Mesodermal cell (in vitro differentiated cells): ENCODE measurements at regions not wholly inside any gene's neighbourhood (a gene's known extent, or its start where the extent isn't known, plus 50 kb on each side); places are given as distances from the start of the nearest gene placed in this dataset.
"Not testable (repeated sequence)": the region's sequence is repeated elsewhere in the genome, so short reads cannot be mapped to it uniquely, and the experiment has no call there.

ENCODE experiments used
- H3K27ac ChIP-seq: 2 replicates; pipeline ENCODE4 v1.7.0; 2013; ENCODE audit warnings: mild to moderate bottlenecking, low read depth, low read length, moderate library complexity; ENCODE audit not compliant: severe bottlenecking
- H3K36me3 ChIP-seq: 2 replicates; pipeline ENCODE4 v1.7.1; 2013; ENCODE audit warnings: mild to moderate bottlenecking, low read length, moderate library complexity; ENCODE audit not compliant: control insufficient read depth, insufficient read depth
- H3K4me1 ChIP-seq: one replicate; pipeline ENCODE4 v1.7.1; 2013; ENCODE audit warnings: mild to moderate bottlenecking, low read length; ENCODE audit not compliant: insufficient read depth, control insufficient read depth, poor library complexity, severe bottlenecking
- H3K4me3 ChIP-seq: 2 replicates; pipeline ENCODE4 v1.7.0; 2013; ENCODE audit warnings: low read length, control low read depth, mild to moderate bottlenecking; ENCODE audit not compliant: insufficient read depth, poor library complexity, severe bottlenecking; ENCODE audit errors: extremely low read depth
- H3K9me3 ChIP-seq: 2 replicates; pipeline ENCODE4 v1.7.1; 2013; ENCODE audit warnings: mild to moderate bottlenecking, low read length, moderate library complexity; ENCODE audit not compliant: control insufficient read depth
- WGBS, 2 experiments: methylation state at CpG; one replicate each; pipeline ENCODE4 v1.1.5; 2013; ENCODE audit warnings: missing lambda C conversion rate in 2 of 2; ENCODE audit not compliant: insufficient coverage in 2 of 2; 5-methylcytosine and 5-hydroxymethylcytosine counted together

DNA sequence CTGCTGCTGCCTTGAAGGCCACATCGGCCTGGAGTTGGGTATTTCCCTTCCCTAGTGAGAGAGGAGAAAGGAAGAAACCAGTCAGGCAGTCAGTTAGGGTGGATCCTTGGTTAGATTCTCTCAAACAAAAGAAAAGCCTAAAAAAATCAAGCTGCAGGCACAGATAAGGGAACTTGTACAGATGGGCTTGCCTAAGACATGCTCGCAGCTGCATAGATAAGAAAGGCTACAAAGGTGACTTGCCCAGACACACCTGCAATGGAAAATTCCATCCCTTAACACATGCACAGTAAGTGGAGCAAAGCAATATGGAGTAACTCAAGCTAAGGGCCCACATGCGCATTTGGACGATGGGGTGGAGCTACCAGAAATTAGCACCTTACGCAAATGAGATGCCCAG lies 199.7 kb upstream of the ARPP21 start:
- Histone ChIP-seq H3K4me1 (no peaks in the 10 kb centered on the region), H3K36me3 (no peaks in the 10 kb centered on the region), H3K9me3 (no peaks in the 10 kb centered on the region), H3K27ac (no peak overlapping the region), H3K4me3 (no peak overlapping the region)
- WGBS, 2 experiments: 88 to 100% methylated on average over 4 to 5 of the region's 5 CpGs

DNA sequence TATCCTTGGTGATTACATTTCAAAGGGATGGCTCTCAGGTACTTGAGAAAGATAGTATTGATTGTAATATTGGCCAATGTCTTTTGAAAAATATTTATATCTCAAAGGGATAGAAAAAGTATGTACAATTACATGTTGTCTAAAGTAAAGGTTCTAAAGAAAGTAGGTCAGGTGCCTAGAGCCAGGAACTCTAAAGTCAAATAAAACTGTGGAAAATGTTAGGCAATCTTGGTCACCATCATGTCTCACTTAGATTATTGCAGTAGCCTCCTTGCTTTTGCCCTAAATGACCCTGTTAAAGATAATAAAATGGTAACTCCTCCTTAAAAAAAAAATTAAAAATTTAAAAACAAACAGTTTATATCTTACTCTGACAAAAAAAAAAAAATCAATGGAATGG lies 198.5 kb upstream of the ARPP21 start:
- no peak overlapping the region for H3K27ac ChIP-seq
- H3K36me3 ChIP-seq: no peaks in the 10 kb centered on the region
- no peaks in the 10 kb centered on the region for H3K9me3 ChIP-seq
- H3K4me1 ChIP-seq: no peaks in the 10 kb centered on the region
- no peak overlapping the region for H3K4me3 ChIP-seq

DNA sequence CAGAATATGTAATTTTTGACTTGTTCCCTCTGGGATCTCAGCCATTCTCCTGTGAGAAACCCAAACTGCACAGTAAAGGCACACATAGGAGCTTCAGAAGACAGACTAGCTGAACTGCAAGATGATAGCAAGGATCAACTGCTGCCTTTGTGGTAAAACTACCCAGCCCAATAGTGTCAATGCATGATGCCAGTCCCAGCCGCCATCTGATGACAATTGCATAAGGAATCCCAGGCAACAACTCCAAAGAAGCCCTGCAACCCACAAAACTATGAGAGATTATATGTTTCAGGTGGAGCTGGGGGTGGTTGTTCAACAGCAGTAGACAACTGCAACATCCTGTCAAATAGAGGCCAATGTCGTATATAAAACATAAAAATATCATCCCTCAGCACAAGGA lies 192.4 kb upstream of the ARPP21 start:
- no peak overlapping the region for H3K4me3 ChIP-seq
- no CpG with 5 or more reads among the region's 2 CpGs for WGBS, 2 experiments
- H3K9me3 ChIP-seq: no peaks in the 10 kb centered on the region

DNA sequence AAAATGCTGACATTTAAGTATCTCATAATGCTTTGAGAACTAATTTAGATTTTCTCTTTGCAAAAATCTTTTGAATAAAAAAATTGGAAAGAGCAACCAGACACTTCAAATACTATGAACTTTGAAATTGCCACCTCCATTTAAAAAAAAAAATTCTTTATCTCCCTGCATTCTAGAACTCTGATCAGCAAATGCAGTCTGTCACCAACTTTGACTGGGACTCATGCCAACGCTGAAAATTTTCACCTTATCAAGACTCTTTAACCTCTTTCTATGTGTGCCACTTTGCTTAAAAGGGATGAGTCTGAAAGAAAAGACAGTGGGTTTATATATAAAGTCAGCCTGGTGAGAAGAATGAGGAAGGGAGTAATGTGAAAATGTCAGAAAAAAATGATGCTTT lies 191.2 kb upstream of the ARPP21 start:
- WGBS, 2 experiments: no CpG with 5 or more reads among the region's 1 CpG
- Histone ChIP-seq H3K9me3 (no peaks in the 10 kb centered on the region), H3K4me3 (no peak overlapping the region), H3K4me1 (no peaks in the 10 kb centered on the region), H3K36me3 (no peaks in the 10 kb centered on the region), H3K27ac (no peak overlapping the region)

More for the DNA sequence above, 192.4 kb upstream of the ARPP21 start:
- no peak overlapping the region for H3K27ac ChIP-seq
- no peaks in the 10 kb centered on the region for H3K4me1 ChIP-seq
- no peaks in the 10 kb centered on the region for H3K36me3 ChIP-seq

DNA sequence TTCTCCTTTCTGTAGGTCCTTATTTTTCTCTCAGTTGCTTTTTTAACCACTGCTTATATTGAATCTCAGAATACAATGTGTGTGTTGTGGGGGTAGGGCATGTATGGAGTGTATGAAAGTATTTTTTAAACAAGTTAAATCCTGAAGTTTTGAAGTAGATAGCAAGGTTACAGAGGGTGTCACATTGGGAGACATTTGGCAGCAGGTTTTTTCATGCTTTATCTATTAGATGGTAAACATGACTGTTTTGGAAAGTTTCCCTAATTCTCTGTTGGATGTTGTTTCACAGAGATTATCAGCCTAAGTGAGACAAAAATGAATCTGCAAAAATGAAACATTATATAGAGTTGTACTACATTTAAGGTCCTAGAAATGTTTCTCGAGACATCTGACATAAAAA lies 190.6 kb upstream of the ARPP21 start:
- WGBS, 2 experiments: no CpG with 5 or more reads among the region's 1 CpG

DNA sequence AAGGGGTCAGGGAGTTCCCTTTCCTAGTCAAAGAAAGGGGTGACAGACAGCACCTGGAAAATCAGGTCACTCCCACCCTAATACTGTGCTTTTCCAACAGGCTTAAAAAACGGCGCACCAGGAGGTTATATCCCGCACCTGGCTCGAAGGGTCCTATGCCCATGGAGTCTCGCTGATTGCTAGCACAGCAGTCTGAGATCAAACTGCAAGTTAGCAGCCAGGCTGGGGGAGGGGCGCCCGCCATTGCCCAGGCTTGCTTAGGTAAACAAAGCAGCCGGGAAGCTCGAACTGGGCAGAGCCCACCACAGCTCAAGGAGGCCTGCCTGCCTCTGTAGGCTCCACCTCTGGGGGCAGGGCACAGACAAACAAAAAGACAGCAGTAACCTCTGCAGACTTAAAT lies 184.5 kb upstream of the ARPP21 start:
- not testable (repeated sequence) for H3K27ac ChIP-seq, H3K4me1 ChIP-seq, H3K36me3 ChIP-seq, H3K4me3 ChIP-seq
- peaks cover 12% of the 10 kb centered on the region for H3K9me3 ChIP-seq
- WGBS, 2 experiments: 88% methylated on average over 3 of the region's 9 CpGs; no CpG with 5 or more reads in 1 of the 2 experiments

More for the DNA sequence above, 190.6 kb upstream of the ARPP21 start:
- Histone ChIP-seq H3K27ac (no peak overlapping the region), H3K36me3 (no peaks in the 10 kb centered on the region), H3K4me3 (no peak overlapping the region), H3K4me1 (no peaks in the 10 kb centered on the region), H3K9me3 (peaks cover 4% of the 10 kb centered on the region)

DNA sequence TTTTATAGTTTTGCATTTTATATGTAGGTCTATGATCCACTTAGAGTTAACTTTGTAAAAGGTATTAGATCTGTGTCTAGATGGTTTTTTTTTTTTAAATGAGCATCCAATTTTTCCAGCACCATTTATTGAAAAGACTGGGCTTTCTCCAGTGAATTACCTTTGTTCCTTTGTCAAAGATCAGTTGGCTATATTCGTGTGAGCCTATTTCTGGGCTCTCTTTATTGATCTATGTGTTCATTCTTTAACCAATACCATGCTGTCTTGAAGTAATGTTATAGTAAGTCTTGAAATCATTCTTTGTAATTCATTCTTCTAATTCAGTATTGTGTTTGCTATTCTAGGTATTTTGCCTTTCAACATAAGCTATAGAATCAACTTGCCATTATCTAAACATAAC lies 165.4 kb upstream of the ARPP21 start:
- H3K27ac ChIP-seq: no peak overlapping the region
- H3K36me3 ChIP-seq: no peaks in the 10 kb centered on the region
- H3K9me3 ChIP-seq: no peaks in the 10 kb centered on the region
- no peaks in the 10 kb centered on the region for H3K4me1 ChIP-seq
- no CpG with 5 or more reads among the region's 1 CpG for WGBS, 2 experiments
- H3K4me3 ChIP-seq: no peak overlapping the region

DNA sequence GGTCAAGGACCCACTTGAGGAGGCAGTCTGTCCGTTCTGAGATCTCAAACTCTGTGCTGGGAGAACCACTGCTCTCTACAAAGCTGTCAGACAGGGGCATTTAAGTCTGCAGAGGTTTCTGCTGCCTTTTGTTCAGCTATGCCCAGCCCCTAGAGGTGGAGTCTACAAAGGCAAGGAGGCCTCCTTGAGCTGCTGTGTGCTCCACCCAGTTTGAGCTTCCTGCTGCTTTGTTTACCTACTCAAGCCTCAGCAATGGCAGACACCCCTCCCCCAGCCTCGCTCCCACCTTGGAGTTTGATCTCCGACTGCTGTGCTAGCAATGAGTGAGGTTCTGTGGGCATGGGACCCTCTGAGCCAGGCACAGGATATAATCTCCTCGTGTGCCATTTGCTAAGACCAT lies 156.8 kb upstream of the ARPP21 start:
- H3K4me3 ChIP-seq, H3K36me3 ChIP-seq, H3K27ac ChIP-seq, H3K4me1 ChIP-seq, H3K9me3 ChIP-seq: not testable (repeated sequence)
- 37 to 77% methylated on average over 2 to 4 of the region's 4 CpGs for WGBS, 2 experiments

DNA sequence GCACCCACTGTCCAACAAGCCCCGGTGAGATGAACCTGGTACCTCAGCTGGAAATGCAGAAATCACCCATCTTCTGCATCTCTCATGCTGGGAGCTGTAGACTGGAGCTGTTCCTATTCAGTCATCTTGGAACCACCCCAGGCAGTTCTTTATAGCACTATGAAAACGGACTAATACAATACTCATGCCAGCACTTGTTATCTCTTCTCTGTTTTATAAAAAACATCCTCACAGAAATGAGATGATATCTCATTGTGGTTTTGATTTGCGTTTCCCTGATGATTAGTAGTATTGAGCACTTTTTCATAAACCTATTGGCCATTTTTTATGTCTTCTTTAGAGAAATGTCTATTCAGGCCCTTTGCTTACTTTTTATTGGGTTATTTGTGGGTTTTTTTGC lies 156.2 kb upstream of the ARPP21 start:
- H3K9me3 ChIP-seq: no peaks in the 10 kb centered on the region
- no peaks in the 10 kb centered on the region for H3K4me1 ChIP-seq
- no peaks in the 10 kb centered on the region for H3K36me3 ChIP-seq
- H3K27ac ChIP-seq: no peak overlapping the region
- H3K4me3 ChIP-seq: no peak overlapping the region
- WGBS, 2 experiments: 60% methylated on average over 1 of the region's 3 CpGs; no CpG with 5 or more reads in 1 of the 2 experiments

DNA sequence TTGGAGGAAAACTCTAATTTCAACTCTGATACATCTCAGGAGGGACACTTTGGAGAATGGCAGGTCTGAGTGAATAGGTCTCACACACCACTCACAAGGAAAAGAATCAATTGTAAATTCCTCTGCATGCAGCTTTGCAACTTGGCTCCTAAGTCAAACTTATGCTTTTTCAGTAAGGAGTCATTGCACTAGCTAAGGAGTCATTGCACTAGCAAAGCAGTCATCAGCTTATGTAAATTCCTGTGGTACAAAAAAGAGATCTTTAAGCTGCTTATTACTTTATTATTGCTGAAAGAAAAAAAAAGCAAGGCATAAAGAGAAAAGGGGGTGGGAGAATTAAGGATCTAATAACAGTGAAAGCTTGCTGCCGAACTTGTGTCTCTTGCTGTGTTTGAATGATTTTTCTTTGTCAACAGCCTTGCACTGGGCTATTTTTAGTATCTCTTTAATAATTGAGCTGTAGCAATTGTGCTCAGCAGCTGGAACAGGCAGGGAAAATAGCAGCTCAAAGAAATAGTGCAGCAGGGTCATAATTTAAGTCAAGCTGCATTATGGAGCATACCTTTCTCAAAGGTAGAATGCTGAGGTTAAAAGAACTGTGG lies 154.3 kb upstream of the ARPP21 start:
- H3K9me3 ChIP-seq: no peaks in the 10 kb centered on the region
- H3K36me3 ChIP-seq: no peaks in the 10 kb centered on the region
- 67% methylated on average over 1 of the region's 1 CpG; no CpG with 5 or more reads in 1 of the 2 experiments for WGBS, 2 experiments
- H3K4me1 ChIP-seq: no peaks in the 10 kb centered on the region
- no peak overlapping the region for H3K4me3 ChIP-seq
- H3K27ac ChIP-seq: no peak overlapping the region

DNA sequence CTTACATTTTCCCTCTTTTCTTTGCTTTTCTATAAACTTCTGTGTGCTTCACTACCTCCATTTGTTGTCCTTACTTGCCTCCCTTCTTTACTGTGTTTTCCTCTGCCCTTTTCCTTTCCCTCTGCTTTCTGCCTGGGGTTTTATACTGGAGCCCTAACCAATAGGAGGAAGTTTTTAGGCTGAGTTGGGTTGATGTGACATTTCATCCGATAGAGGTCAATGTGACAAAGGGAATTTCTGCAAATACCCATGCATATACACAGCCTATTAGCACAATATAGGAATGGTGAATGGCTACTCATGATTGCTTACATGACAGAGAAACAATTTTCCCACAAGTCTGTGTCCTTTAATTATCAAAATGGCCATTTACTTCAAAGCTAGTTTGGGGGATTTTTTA lies 153.0 kb upstream of the ARPP21 start:
- Histone ChIP-seq H3K4me3 (no peak overlapping the region), H3K27ac (no peak overlapping the region), H3K9me3 (no peaks in the 10 kb centered on the region), H3K4me1 (no peaks in the 10 kb centered on the region), H3K36me3 (no peaks in the 10 kb centered on the region)
- WGBS, 2 experiments: no CpG with 5 or more reads among the region's 1 CpG
